22Rv1 (cell line): ENCODE measurements at regions not wholly inside any gene's neighbourhood (a gene's known extent, or its start where the extent isn't known, plus 50 kb on each side); places are given as distances from the start of the nearest gene placed in this dataset.

Experiments used
- CTCF ChIP-seq: fragments of 450-650 bp; IDR thresholded peaks from 2 replicates; pipeline ENCODE4 v1.5.1; 2017; ENCODE audit warnings: mild to moderate bottlenecking
- ZFX ChIP-seq: fragments of 450-650 bp; IDR thresholded peaks from 2 replicates; pipeline ENCODE4 v1.6.1; 2017; ENCODE audit warnings: antibody characterized with exemption, borderline replicate concordance

- TF ChIP-seq CTCF (no peak), ZFX (no peak)
Measured at GRCh38 chr3:181512787-181513186, 198.9 kb upstream of the SOX2 start.
